ENCODE measurements at regions not wholly inside any gene's neighbourhood (a gene's known extent, or its start where the extent isn't known, plus 50 kb on each side); places are given as distances from the start of the nearest gene placed in this dataset.
A peak's percentile ranks its signal among the peaks of the same experiment; 100 is the strongest.

DNA sequence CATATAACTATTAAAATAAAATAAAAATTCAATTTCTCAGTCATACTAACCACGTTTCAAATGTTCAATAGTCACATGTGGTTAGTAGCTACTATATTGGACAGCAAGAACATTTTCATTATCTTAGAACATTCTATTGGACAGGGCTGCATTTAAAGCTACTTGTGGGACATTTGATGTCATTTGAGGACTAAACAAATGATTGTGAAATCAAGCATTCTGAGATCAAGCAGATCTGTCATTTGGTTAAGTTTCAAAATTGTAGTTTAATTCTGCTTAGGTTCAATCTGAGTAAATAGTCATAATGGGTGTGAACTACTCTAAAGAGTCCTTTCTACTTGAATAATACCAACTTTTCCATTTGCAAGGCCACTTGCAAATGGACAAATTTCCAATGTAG lies 226.9 kb upstream of the C9orf72 start:
- no peaks in the 10 kb centered on the region for H3K79me2 ChIP-seq (ENCODE audit: control insufficient read depth, insufficient read depth, low read length)
- H3K9me1 ChIP-seq (ENCODE audit: control insufficient read depth, extremely low read depth, insufficient read depth, low read length) = no peaks in the 10 kb centered on the region
- no peak overlapping the region for H3K4me2 ChIP-seq (ENCODE audit: control insufficient read depth, extremely low read depth, insufficient read depth, low read depth, low read length)
- no peaks in the 10 kb centered on the region for H4K20me1 ChIP-seq (ENCODE audit: control insufficient read depth, extremely low read depth, insufficient read depth, low read length)
- no peak for FAIRE-seq
- H3K27ac ChIP-seq (ENCODE audit: control insufficient read depth, insufficient read depth, low read length) = peak overlapping the region; percentile 55
- H3K9ac ChIP-seq (ENCODE audit: control insufficient read depth, extremely low read depth, insufficient read depth, low read length) = no peak overlapping the region
- no peak overlapping the region for H2AFZ ChIP-seq (ENCODE audit: control insufficient read depth, low read length)
- no peak for TF ChIP-seq EZH2 (IDR thresholded peaks at IDR 0.05; ENCODE audit: low read length)
- TF ChIP-seq, protein P1, sequence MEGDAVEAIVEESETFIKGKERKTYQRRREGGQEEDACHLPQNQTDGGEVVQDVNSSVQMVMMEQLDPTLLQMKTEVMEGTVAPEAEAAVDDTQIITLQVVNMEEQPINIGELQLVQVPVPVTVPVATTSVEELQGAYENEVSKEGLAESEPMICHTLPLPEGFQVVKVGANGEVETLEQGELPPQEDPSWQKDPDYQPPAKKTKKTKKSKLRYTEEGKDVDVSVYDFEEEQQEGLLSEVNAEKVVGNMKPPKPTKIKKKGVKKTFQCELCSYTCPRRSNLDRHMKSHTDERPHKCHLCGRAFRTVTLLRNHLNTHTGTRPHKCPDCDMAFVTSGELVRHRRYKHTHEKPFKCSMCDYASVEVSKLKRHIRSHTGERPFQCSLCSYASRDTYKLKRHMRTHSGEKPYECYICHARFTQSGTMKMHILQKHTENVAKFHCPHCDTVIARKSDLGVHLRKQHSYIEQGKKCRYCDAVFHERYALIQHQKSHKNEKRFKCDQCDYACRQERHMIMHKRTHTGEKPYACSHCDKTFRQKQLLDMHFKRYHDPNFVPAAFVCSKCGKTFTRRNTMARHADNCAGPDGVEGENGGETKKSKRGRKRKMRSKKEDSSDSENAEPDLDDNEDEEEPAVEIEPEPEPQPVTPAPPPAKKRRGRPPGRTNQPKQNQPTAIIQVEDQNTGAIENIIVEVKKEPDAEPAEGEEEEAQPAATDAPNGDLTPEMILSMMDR (optimal IDR thresholded peaks at IDR 0.05 in 1 of 3, IDR thresholded peaks at IDR 0.05 in 1 of 3, conservative IDR thresholded peaks at IDR 0.05 in 1 of 3; ENCODE audit: extremely low read depth in 1 of 3, insufficient read depth in 2 of 3, low read length in 3 of 3) = no peak
- H3K27me3 ChIP-seq (ENCODE audit: control insufficient read depth, extremely low read depth, insufficient read depth, low read length) = no peaks in the 10 kb centered on the region
- no peaks in the 10 kb centered on the region for H3K9me3 ChIP-seq (ENCODE audit: control insufficient read depth, low read depth, low read length)
- dilution Hi-C loops (cut with MboI; ENCODE audit: extremely low pct_ligation_motif_present, low sequenced_read_pairs) = no loop called here
- no peak for DNase-seq (ENCODE audit: low read depth, low spot score)
- no peaks in the 10 kb centered on the region for H3K36me3 ChIP-seq (ENCODE audit: control insufficient read depth in 2 of 2, extremely low read depth in 1 of 2, insufficient read depth in 2 of 2, low read length in 2 of 2)
- no peak overlapping the region for H3K4me3 ChIP-seq (ENCODE audit: control insufficient read depth in 2 of 3, extremely low read depth in 1 of 3, insufficient read depth in 2 of 3, low read depth in 1 of 3, low read length in 3 of 3)
- peaks cover 12% of the 10 kb centered on the region for H3K4me1 ChIP-seq (ENCODE audit: control insufficient read depth, extremely low read depth, insufficient read depth, low read length)

- H3K79me2 ChIP-seq (ENCODE audit: control insufficient read depth, insufficient read depth, low read length) = no peaks in the 10 kb centered on the region
- dilution Hi-C loops (cut with MboI; ENCODE audit: extremely low pct_ligation_motif_present, low sequenced_read_pairs) = no loop called here
Observed at GRCh38 chr9:27800692-27801370, 227.6 kb upstream of the C9orf72 start.

More at GRCh38 chr9:27800692-27801370, 227.6 kb upstream of the C9orf72 start:
- TF ChIP-seq, protein P1 (optimal IDR thresholded peaks at IDR 0.05 in 1 of 3, IDR thresholded peaks at IDR 0.05 in 1 of 3, conservative IDR thresholded peaks at IDR 0.05 in 1 of 3; ENCODE audit: extremely low read depth in 1 of 3, insufficient read depth in 2 of 3, low read length in 3 of 3) = no peak
- TF ChIP-seq EZH2 (IDR thresholded peaks at IDR 0.05; ENCODE audit: low read length) = no peak
- Histone ChIP-seq H3K4me2 (ENCODE audit: control insufficient read depth, extremely low read depth, insufficient read depth, low read depth, low read length) (no peak overlapping the region), H3K4me1 (ENCODE audit: control insufficient read depth, extremely low read depth, insufficient read depth, low read length) (peaks cover 12% of the 10 kb centered on the region), H4K20me1 (ENCODE audit: control insufficient read depth, extremely low read depth, insufficient read depth, low read length) (no peaks in the 10 kb centered on the region), H3K9me1 (ENCODE audit: control insufficient read depth, extremely low read depth, insufficient read depth, low read length) (no peaks in the 10 kb centered on the region), H3K36me3 (ENCODE audit: control insufficient read depth in 2 of 2, extremely low read depth in 1 of 2, insufficient read depth in 2 of 2, low read length in 2 of 2) (no peaks in the 10 kb centered on the region), H3K27ac (ENCODE audit: control insufficient read depth, insufficient read depth, low read length) (no peak overlapping the region), H2AFZ (ENCODE audit: control insufficient read depth, low read length) (no peak overlapping the region), H3K27me3 (ENCODE audit: control insufficient read depth, extremely low read depth, insufficient read depth, low read length) (no peaks in the 10 kb centered on the region), H3K9ac (ENCODE audit: control insufficient read depth, extremely low read depth, insufficient read depth, low read length) (no peak overlapping the region), H3K4me3 (ENCODE audit: control insufficient read depth in 2 of 3, extremely low read depth in 1 of 3, insufficient read depth in 2 of 3, low read depth in 1 of 3, low read length in 3 of 3) (no peak overlapping the region), H3K9me3 (ENCODE audit: control insufficient read depth, low read depth, low read length) (no peaks in the 10 kb centered on the region)
- FAIRE-seq (peak; percentile 17), DNase-seq (ENCODE audit: low read depth, low spot score) (no peak)

All from keratinocyte (primary cell).